GM12892 (cell line): ENCODE measurements at regions not wholly inside any gene's neighbourhood (a gene's known extent, or its start where the extent isn't known, plus 50 kb on each side); places are given as distances from the start of the nearest gene placed in this dataset.

Experiments
- POLR2A ChIP-seq: IDR thresholded peaks from 2 replicates; pipeline ENCODE4 v1.6.1; 2011; ENCODE audit warnings: low read depth, low read length, control low read depth
- POLR2AphosphoS5 ChIP-seq: IDR thresholded peaks from 2 replicates; pipeline ENCODE4 v1.6.1; 2011; ENCODE audit warnings: low read depth, low read length, control low read depth

GRCh38 chr20:60250251-60250650 is 292.0 kb downstream of the CDH26 start:
- TF ChIP-seq POLR2A = no peak
- no peak for TF ChIP-seq POLR2AphosphoS5
